ENCODE measurements at regions not wholly inside any gene's neighbourhood (a gene's known extent, or its start where the extent isn't known, plus 50 kb on each side); places are given as distances from the start of the nearest gene placed in this dataset.

DNA sequence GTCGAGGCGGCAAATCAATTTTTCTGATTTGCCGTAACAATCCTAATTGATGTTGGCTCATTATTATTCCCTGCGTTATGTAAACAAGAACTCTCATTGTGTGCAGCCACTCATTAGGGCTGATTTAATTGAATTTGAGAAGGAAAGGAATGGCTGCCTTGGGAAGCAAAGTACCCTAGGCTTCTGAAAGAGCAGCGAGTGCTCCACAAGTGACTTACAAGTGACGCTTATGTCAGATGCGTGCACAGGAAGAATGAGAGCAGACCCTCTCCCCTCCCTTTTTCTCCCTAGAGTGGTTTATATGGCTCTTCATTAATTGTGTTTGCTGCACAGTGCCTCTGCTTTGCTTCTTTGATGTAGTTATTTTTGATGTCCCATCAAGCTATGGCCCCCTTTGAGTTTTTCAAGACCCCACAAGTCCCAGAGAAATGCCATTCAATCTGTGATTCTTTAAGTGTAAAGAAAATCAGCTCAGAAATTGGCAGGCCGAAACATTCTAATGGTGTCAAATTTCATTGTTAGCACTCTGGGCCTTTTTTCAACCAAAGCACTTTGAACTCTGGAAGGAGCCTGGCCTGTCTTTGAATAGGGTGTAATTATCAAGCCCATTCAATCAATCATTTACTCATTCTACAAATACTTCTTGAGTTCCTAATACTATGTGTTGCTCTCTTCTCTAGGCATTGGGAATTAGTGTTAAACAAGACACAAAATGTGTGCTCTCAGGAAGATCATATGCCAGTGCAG lies 86.8 kb upstream of the VAV3 start (continued):
- TF ChIP-seq ZNF724P (CRISPR knock-in tag; IDR thresholded peaks at IDR 0.05; ENCODE audit: borderline replicate concordance) (no peak), RORA (CRISPR knock-in tag; IDR thresholded peaks at IDR 0.05) (no peak), SRSF9 (IDR thresholded peaks at IDR 0.05; ENCODE audit: borderline replicate concordance, insufficient read depth, low read depth, low read length, poor library complexity, severe bottlenecking) (no peak), NR2F6 (IDR thresholded peaks at IDR 0.05) (0 out of 2 replicates have a peak, but pooled peaks have one; percentile 35), NR2F6 (CRISPR knock-in tag; IDR thresholded peaks at IDR 0.05) (no peak), ZNF879 (CRISPR knock-in tag; IDR thresholded peaks at IDR 0.05) (no peak), CC2D1A (CRISPR knock-in tag; IDR thresholded peaks at IDR 0.05) (0 out of 2 replicates have a peak, but pooled peaks have one; percentile 16), ZMAT3 (CRISPR knock-in tag; conservative IDR thresholded peaks at IDR 0.05) (no peak), ZIK1 (CRISPR knock-in tag; IDR thresholded peaks at IDR 0.05; ENCODE audit: borderline replicate concordance, low read depth) (no peak), IKZF1 (IDR thresholded peaks at IDR 0.05) (no peak), NFYB (CRISPR knock-in tag; IDR thresholded peaks at IDR 0.05) (no peak), KMT2A (CRISPR knock-in tag; IDR thresholded peaks at IDR 0.05) (no peak), EP300 (IDR thresholded peaks at IDR 0.05; ENCODE audit: low read depth in 2 of 2, low read length in 2 of 2) (0 out of 4 replicates have a peak, but pooled peaks of 1 of the 2 experiments have one; percentile 10), EP300 (CRISPR knock-in tag; IDR thresholded peaks at IDR 0.05; ENCODE audit: borderline replicate concordance) (no peak), ZNF350 (CRISPR knock-in tag; IDR thresholded peaks at IDR 0.05; ENCODE audit: borderline replicate concordance, low read depth) (no peak), BRCA1 (CRISPR knock-in tag; IDR thresholded peaks at IDR 0.05) (no peak), RELA (CRISPR knock-in tag; IDR thresholded peaks at IDR 0.05) (no peak), ZNF776 (CRISPR knock-in tag; IDR thresholded peaks at IDR 0.05) (no peak), ZNF605 (CRISPR knock-in tag; IDR thresholded peaks at IDR 0.05) (no peak)
- TF ChIP-seq, protein P1, sequence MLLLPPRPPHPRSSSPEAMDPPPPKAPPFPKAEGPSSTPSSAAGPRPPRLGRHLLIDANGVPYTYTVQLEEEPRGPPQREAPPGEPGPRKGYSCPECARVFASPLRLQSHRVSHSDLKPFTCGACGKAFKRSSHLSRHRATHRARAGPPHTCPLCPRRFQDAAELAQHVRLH (CRISPR knock-in tag; IDR thresholded peaks at IDR 0.05; ENCODE audit: borderline replicate concordance, low read depth), result no peak
- TF ChIP-seq, protein P2, sequence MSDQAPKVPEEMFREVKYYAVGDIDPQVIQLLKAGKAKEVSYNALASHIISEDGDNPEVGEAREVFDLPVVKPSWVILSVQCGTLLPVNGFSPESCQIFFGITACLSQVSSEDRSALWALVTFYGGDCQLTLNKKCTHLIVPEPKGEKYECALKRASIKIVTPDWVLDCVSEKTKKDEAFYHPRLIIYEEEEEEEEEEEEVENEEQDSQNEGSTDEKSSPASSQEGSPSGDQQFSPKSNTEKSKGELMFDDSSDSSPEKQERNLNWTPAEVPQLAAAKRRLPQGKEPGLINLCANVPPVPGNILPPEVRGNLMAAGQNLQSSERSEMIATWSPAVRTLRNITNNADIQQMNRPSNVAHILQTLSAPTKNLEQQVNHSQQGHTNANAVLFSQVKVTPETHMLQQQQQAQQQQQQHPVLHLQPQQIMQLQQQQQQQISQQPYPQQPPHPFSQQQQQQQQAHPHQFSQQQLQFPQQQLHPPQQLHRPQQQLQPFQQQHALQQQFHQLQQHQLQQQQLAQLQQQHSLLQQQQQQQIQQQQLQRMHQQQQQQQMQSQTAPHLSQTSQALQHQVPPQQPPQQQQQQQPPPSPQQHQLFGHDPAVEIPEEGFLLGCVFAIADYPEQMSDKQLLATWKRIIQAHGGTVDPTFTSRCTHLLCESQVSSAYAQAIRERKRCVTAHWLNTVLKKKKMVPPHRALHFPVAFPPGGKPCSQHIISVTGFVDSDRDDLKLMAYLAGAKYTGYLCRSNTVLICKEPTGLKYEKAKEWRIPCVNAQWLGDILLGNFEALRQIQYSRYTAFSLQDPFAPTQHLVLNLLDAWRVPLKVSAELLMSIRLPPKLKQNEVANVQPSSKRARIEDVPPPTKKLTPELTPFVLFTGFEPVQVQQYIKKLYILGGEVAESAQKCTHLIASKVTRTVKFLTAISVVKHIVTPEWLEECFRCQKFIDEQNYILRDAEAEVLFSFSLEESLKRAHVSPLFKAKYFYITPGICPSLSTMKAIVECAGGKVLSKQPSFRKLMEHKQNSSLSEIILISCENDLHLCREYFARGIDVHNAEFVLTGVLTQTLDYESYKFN (CRISPR knock-in tag; conservative IDR thresholded peaks at IDR 0.05), result peak; percentile 85
- TF ChIP-seq, protein P3, sequence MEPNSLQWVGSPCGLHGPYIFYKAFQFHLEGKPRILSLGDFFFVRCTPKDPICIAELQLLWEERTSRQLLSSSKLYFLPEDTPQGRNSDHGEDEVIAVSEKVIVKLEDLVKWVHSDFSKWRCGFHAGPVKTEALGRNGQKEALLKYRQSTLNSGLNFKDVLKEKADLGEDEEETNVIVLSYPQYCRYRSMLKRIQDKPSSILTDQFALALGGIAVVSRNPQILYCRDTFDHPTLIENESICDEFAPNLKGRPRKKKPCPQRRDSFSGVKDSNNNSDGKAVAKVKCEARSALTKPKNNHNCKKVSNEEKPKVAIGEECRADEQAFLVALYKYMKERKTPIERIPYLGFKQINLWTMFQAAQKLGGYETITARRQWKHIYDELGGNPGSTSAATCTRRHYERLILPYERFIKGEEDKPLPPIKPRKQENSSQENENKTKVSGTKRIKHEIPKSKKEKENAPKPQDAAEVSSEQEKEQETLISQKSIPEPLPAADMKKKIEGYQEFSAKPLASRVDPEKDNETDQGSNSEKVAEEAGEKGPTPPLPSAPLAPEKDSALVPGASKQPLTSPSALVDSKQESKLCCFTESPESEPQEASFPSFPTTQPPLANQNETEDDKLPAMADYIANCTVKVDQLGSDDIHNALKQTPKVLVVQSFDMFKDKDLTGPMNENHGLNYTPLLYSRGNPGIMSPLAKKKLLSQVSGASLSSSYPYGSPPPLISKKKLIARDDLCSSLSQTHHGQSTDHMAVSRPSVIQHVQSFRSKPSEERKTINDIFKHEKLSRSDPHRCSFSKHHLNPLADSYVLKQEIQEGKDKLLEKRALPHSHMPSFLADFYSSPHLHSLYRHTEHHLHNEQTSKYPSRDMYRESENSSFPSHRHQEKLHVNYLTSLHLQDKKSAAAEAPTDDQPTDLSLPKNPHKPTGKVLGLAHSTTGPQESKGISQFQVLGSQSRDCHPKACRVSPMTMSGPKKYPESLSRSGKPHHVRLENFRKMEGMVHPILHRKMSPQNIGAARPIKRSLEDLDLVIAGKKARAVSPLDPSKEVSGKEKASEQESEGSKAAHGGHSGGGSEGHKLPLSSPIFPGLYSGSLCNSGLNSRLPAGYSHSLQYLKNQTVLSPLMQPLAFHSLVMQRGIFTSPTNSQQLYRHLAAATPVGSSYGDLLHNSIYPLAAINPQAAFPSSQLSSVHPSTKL (CRISPR knock-in tag; IDR thresholded peaks at IDR 0.05), result peak; percentile 66
- TF ChIP-seq, protein P4, sequence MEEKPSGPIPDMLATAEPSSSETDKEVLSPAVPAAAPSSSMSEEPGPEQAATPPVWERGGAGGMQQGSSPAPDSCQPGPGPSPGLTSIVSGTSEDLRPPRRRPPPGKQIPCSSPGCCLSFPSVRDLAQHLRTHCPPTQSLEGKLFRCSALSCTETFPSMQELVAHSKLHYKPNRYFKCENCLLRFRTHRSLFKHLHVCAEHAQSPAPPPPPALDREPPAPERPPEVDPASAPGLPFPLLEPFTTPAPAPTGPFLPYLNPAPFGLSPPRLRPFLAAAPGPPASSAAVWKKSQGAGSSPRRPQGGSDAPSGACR (CRISPR knock-in tag; IDR thresholded peaks at IDR 0.05), result peak; percentile 23; the same call in 1 of the 2 replicates

All from HepG2 (cell line).